ENCODE measurements at regions not wholly inside any gene's neighbourhood (a gene's known extent, or its start where the extent isn't known, plus 50 kb on each side); places are given as distances from the start of the nearest gene placed in this dataset.
A peak's percentile ranks its signal among the peaks of the same experiment; 100 is the strongest.

- no peak for DNase-seq (ENCODE audit: low read depth)
Observed at GRCh38 chr7:31284106-31284505, 56.4 kb downstream of the NEUROD6 start.

GRCh38 chr7:31271641-31272405 lies 68.7 kb downstream of the NEUROD6 start:
- DNase-seq (ENCODE audit: low read depth): no peak

GRCh38 chr7:31267486-31267885 lies 73.0 kb downstream of the NEUROD6 start:
- no peak for DNase-seq (ENCODE audit: low read depth)

GRCh38 chr7:31263338-31263737 lies 77.2 kb downstream of the NEUROD6 start:
- DNase-seq (ENCODE audit: low read depth): no peak

GRCh38 chr7:31261341-31261740 lies 79.2 kb downstream of the NEUROD6 start:
- no peak for DNase-seq (ENCODE audit: low read depth)

GRCh38 chr7:31260851-31261250 lies 79.7 kb downstream of the NEUROD6 start:
- DNase-seq (ENCODE audit: low read depth): no peak

GRCh38 chr7:31258391-31258790 lies 82.1 kb downstream of the NEUROD6 start:
- no peak for DNase-seq (ENCODE audit: low read depth)

GRCh38 chr7:31256506-31256905 lies 84.0 kb downstream of the NEUROD6 start:
- DNase-seq (ENCODE audit: low read depth): no peak

GRCh38 chr7:31254926-31255325 lies 85.6 kb downstream of the NEUROD6 start:
- DNase-seq (ENCODE audit: low read depth): no peak

- DNase-seq (ENCODE audit: low read depth): no peak
Observed at GRCh38 chr7:31253532-31253931, 87.0 kb downstream of the NEUROD6 start.

GRCh38 chr7:31251441-31251840 lies 89.1 kb downstream of the NEUROD6 start:
- DNase-seq (ENCODE audit: low read depth): no peak

GRCh38 chr7:31249671-31250070 lies 90.9 kb downstream of the NEUROD6 start:
- no peak for DNase-seq (ENCODE audit: low read depth)

GRCh38 chr7:31236868-31237267 lies 103.7 kb downstream of the NEUROD6 start:
- DNase-seq (ENCODE audit: low read depth): no peak

GRCh38 chr7:31234836-31235605 lies 105.5 kb downstream of the NEUROD6 start:
- DNase-seq (ENCODE audit: low read depth): no peak

- no peak for DNase-seq (ENCODE audit: low read depth)
Observed at GRCh38 chr7:31228957-31229356, 111.6 kb downstream of the NEUROD6 start.

GRCh38 chr7:31214751-31215150 lies 125.8 kb downstream of the NEUROD6 start:
- no peak for DNase-seq (ENCODE audit: low read depth)

GRCh38 chr7:31211281-31211680 lies 129.2 kb downstream of the NEUROD6 start:
- no peak for DNase-seq (ENCODE audit: low read depth)

GRCh38 chr7:31204071-31204470 lies 136.5 kb downstream of the NEUROD6 start:
- no peak for DNase-seq (ENCODE audit: low read depth)

GRCh38 chr7:31203551-31203950 lies 137.0 kb downstream of the NEUROD6 start:
- DNase-seq (ENCODE audit: low read depth): no peak

- DNase-seq (ENCODE audit: low read depth): no peak
Observed at GRCh38 chr7:31202801-31203200, 137.7 kb downstream of the NEUROD6 start.

GRCh38 chr7:31192986-31193385 lies 140.9 kb downstream of the ADCYAP1R1 start:
- DNase-seq (ENCODE audit: low read depth): peak; percentile 1

GRCh38 chr7:31190906-31191305 lies 138.8 kb downstream of the ADCYAP1R1 start:
- no peak for DNase-seq (ENCODE audit: low read depth)

GRCh38 chr7:31186202-31186601 lies 134.1 kb downstream of the ADCYAP1R1 start:
- no peak for DNase-seq (ENCODE audit: low read depth)

- DNase-seq (ENCODE audit: low read depth): no peak
Observed at GRCh38 chr7:31175672-31176071, 123.6 kb downstream of the ADCYAP1R1 start.

All from amniotic epithelial cell (primary cell).